ENCODE measurements at regions not wholly inside any gene's neighbourhood (a gene's known extent, or its start where the extent isn't known, plus 50 kb on each side); places are given as distances from the start of the nearest gene placed in this dataset.

DNA sequence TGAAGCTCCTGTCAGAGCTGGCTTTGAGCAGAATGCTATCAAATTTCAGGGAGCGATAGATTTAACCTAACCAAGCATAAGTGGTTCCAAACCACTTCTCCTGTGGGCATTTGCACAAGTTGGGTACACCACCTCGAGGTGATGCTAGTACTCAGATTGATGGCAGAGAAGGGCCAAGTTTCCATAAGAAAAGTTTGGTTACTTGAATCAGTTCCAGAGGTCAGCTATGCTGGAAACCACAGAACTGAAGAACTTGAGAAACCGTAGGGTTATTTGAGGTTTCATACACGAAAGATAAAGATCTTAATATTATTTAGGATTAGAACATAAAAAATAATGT is 238.2 kb upstream of the SOX11 start:
- no peak for DNase-seq

DNA sequence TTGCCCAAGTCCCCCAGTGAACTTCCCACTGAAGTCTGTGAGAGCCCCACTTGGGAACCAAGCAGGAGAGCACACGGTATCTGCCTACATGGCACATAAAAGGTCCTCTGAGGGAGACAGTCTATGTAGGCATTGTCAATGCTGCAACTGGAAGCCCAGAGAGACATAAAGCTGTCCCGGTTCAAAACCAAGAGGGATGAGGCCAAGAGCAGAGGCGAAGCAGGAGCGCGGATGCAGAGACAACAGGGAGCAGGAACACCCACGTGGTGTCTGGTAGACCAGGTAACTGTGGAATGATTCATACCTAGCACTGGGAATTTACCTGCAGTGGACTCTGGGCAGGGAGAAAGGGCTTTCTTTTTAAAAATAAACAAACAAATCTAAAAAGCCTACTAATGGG is 233.1 kb upstream of the SOX11 start:
- no peak for DNase-seq

DNA sequence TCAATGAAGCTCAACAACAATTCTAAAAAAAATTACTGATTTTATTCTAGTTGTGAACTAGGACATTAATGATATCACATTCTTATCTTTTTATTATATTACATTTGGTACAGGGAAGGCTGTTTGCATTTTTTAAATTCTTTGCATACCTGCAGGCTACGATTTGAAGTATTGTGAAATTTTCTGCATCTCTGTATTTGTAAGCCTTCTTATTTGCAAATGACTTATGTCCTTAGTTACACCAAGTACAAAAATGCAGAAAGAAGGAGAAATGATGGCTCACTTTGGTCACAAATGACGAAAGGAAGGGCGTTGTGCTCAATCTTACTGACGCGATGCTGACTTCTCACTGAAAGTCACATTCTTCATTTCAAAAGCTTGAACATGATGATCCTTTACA is 227.5 kb upstream of the SOX11 start:
- DNase-seq = no peak

DNA sequence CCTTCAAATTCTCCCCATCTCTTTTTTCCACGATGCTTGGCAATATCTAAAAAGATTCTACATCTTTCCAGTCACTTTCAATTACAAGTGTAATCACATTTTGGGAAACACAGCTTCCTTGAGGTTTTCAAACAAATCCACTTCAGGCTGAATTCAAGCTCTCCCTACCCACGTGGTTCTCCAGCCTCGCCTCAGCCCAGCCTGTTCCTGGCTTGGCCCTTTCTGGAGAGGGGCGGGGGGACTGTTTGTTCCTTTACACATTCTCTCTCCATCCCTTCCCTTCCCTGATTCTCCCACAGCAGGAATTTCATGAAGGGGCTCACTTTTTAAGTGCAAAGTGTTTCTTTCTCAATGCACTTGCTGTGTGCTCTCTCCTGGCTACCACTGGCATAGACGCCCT is 226.3 kb upstream of the SOX11 start:
- DNase-seq = no peak

DNA sequence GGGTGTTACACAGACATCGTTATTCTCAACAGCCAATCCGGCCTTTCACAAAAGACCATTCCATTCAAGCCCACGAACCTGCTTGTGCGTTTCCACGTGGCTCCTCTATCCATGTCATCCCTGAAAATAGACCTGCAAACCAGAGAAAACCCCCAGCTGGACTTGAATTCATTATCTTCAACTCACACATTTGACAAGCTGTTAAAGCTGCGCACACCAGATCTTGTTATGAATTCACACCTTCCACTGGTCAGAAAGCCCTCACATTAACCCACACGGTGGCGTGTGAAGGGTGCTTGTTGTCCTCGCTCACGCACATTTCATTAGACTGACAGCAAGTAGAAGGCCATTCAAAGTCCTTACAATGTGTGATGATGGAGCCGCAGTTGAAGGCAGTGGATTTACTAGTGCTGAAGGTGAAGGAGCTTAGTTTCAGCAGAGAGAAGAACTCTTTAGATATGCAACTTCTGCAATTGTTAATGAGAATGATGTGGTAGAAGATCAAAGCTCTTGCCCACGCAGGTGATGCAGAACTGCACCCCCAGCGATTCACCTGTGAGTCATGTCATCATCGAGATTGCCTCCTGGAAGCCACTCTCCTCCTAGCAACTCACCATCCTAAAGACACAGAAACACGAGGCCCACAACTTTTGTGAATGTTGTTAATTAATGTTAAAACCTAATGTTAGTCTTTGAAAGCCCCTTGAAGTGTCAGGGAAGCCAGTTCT is 224.8 kb upstream of the SOX11 start:
- DNase-seq = no peak

DNA sequence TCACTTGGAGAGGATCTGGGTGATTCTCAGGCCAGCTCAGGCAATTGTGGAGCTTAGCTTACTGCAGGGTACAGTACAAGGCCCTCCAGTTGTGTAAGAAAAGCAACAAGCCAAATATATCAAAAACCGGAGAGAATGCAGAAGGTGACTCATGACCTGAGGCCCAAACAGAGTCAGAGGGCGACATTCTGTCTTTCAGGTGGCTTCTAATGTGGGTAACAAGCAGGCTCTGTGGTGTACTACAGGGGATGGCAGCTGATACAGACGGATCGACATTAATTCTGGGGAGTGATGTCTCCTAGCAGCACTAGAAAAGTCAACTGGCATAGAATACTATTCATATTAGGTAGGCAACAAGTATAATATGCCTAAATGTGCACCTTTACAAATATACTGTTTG is 219.5 kb upstream of the SOX11 start:
- no peak for DNase-seq

DNA sequence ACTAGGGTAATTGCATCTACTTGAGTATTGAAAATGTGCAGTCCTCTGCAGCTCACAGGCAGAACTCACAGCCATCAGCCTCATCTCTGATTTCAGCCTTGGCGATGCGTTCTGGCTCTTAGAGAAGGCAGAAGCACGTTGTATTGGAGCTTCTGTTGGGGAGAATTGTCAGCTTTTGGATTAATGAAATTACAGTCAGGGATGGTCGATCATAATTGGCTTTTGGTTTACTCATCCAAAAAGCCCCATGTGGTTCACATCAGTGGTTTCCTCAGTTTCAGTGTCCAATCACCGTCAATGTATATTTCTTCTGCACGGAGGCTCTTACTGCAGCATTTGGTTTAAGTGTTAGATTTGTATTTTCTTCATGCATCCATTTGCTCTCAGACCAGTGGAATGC is 218.5 kb upstream of the SOX11 start:
- no peak for DNase-seq

DNA sequence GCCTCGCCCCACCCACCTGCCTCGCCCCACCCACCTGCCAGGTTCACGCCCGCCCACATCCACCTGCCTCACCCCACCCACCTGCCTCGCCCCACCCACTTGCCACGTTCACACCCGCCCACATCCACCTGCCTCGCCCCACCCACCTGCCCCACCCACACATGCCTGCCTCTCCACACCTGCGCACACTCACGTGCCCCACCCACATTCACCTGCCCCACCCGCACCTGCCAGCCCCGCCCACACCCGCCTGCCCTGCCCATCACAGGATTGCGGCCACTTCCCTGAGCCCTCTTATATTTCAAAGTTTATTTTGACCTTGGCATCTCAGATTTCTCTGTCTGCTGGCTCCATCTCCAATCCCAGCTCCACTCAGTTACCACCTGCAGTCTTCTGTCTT is 217.5 kb upstream of the SOX11 start:
- no peak for DNase-seq

DNA sequence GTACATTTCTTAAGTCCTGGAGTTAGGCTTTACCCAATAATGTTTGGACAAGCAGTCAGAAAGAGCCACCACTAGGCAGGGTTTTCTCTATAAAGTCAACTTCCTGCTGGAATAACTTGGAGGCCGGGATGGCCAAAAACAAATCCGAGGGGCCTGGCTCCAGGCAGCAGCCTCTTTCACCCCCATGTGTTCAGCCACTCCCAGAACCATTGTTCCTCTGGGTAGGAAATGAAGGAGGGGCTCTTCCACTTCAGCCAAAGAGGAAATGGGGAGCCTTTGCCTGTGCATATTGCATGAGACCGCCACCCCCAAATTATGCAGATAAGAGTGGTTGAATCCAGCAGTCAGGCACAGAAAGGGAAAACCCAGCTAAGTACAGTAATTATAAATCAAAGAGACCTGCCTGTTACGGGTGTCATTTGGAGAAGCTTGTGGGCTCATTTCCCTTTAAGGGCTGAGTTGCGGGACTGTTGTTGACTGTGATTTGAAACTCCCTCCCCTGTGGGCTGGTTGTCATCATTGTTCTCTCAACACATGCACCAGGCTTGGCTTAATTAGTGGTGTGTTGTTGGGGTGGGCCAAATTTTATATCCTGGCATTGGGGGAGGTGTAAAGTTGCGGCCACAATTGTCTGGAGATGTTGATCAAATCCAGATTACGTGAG is 212.8 kb upstream of the SOX11 start:
- DNase-seq = no peak

DNA sequence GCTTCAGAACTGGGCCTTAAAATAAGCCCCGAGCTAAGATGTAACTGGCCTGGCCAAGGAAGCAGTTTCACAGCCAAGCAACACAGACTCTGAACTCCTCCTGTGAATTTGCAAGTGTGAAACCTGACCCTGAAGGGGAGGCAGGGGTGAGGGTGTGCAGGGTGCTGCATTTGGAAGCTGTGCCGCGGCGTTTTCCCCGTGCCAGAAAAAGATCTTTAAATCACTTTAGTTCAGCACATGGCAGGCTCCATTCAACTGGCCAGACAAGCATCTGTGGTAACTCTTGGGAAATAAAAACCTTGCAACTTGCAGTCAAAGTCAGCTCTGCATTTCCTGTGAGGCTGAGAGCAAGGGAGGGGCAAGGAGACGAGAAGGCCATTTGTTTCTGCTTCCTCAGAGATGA is 209.3 kb upstream of the SOX11 start:
- no peak for DNase-seq

DNA sequence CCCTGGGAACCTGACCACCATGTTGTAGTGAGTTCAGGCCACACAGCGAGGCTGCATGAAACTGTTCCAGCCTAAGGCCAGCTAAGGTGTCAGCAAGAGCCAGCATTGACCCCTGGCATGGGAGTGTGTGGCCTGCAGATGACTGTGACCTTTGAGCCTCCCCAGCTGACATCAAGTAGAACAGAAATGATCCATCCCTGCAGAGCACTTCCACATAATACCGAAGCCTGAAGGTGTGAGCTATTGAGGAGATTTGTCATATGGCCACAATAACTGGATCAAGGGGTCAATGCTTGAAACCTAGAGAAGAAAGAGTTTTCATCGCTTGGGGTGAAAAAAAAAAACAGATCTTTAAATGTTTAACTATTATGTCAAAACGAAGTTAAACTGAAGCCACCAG is 207.3 kb upstream of the SOX11 start:
- DNase-seq = no peak

DNA sequence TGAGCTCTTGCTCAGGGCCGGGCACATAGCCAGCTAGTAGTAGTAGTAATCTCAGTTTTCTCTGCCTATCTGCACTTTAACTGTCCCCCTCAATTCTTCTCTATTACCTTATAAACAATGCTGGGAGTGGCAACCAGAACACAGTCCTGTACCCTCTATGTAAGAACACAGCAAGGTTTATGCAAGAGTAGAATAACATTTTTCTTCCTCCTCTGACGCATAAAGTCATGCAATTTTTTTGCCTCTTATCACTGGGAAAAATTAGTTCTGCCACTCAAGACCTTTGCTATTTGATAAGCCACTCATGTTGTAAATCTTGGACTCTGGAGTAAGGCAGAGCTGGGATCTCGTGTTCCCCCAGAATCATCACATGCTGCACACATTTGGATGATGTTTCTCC is 200.7 kb upstream of the SOX11 start:
- no peak for DNase-seq

DNA sequence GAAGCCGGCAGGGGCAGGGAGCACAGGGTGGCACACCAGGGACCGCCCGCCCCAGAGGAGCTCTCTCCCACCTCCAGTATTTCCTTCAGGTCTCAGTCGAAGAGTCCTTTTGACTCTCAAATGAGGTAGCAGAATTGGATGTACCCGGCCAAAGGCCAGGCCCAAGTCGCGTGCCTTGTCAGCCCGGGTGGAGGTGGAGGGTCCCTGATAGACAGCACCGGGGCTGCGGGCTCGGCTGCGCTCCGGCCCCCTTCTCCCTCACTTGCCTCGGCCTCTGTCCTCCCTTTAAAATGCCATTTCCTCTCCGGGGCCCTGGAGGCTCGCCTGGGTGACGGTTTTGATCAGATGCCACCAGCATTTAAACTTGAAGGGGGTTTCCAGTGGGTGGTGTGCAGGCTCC is 198.9 kb upstream of the SOX11 start:
- DNase-seq = no peak

DNA sequence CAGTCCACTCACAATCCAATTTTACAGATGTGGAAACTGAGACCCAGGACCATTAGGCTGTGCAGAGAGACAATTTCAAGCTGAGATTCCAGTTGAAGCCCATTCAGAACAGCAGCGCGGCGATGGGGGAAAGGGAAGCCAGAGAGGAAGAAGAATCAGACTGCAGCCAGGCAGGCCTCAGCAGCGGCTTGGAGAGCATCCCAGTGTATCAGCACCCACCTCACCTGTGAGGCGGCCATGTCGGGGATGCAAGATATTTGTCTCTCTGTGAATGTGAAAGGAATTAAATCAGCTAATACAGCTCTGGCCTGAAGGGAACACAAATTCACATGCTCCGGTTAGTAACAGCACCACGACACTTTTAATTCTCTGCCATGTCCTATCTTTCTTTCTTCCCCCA is 198.0 kb upstream of the SOX11 start:
- no peak for DNase-seq

DNA sequence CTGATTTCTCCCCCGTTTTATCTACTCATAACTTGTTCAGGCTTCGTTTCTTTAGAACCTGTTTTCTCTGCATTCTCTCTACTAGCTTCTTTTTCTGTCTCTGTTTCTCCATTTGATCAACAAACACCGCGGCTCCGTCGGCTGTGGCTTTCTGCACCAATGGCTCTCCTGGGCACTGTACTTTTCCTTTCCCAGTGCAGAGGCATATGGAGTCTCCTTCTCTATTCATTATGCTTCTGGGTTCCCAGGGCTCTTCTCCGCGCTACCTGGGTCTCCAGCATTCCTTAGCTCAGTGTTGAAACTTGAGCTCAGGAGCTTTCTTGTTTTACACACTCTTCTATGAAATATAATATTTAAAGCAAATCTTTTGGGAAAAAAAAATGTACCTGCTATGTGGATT is 196.6 kb upstream of the SOX11 start:
- no peak for DNase-seq

DNA sequence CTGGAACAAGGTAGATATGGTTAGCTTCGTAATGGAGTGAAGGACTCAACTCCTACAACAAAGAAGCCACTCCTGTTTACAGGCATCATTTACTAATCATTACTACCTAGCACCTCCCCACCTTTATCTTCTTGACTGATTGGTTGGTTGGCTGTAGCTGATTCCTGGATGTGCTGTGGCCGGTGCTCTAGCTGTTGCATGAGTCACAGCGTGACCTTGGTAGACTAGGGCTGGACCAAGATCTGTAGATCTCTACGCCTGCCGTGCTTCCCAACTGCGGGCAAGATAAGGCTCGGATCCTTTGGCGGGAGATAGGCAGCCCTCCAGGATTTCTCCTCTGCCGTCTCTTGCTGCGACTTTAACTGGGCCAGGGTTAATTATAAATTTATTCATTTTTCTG is 194.3 kb upstream of the SOX11 start:
- no peak for DNase-seq

DNA sequence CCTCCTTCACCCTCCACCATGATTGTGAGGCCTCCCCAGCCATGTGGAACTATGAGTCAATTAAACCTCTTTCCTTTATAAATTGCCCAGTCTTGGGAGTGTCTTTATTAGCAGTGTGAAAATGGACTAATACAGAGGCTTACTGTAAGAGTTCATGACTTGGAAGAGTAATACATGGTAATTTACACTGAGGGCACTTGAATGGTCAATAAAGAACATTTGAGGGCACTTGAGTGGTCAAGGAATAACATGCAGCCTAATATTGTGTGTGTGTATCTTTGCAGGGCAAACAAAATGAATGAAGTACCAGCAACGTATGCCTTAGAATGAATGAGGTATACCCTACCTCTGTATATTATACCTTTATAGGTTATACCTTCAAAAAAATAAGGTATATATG is 190.4 kb upstream of the SOX11 start:
- no peak for DNase-seq

DNA sequence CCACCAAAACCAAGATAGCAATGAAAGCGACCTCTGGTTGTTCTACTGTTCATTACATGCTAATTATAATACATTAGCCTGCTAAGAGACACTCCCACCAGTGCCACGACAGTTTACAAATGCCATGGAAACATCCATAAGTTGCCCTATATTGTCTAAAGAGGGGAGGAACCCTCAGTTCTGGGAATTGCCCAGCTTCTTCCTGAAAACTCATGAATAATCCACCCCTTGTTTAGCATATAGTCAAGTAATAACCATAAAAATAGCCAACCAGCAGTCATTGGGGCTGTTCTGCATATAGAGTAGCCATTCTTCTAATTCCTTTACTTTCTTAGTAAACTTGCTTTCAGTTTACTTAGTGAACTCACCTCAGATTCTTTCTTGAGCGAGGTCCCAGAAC is 189.8 kb upstream of the SOX11 start:
- DNase-seq = no peak

DNA sequence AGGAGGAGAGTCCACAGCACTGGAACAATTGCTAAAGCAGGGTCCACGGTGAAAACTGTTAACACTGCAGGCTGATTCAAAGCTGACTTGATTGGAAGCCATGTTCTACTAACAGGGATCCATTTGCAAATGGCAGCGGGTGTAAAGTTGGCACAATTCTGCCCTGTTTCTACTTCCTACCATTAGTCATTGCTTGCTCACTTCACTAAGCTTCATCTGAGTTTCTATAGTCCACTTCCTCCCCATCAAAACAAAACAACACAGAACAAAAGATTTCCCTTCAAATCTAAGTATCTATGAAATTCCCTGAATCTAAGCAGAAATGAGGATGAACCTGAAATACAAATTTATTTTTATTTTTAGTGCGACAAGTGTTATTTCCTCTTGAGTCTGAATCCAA is 187.4 kb upstream of the SOX11 start:
- no peak for DNase-seq

DNA sequence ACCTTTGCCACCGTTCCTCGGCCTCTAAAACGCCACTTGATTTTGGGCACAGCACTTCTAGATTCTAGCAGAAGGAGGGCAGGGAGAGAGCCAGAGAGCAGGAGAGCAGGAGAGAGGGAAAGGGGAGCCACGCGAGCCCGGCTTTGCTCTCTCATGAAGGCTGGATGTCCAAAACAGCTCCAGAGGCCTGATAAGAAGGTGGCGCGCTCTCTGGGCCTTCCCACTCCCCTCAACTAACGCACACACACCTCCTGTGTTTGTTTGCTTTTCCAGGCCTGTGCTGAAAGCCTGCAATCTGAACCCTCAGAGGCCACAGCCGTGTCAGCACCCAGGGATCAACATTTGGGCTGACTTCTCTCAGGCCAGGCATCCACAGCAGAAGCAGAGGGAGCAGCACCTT is 184.8 kb upstream of the SOX11 start:
- DNase-seq = peak in 1 of 2 experiments; percentile 18

DNA sequence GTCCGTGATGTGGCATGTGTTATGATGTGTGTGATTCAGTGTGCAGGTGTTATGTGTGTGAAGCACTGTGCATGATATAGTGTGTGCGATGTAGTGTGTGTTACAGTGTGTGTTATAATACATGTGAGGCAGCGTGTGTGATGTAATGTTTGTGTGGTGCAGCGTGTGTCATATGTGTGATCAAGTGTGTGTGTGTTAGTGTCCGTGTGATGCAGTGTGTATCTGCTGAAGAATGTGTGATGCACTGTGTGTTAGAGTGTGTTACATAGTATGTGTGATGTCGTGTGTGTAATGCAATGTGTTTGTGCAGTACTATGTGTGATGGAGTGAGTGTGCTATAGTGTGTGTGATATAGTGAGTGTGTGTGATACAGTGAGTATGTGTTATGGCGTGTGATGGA is 182.8 kb upstream of the SOX11 start:
- DNase-seq = no peak

DNA sequence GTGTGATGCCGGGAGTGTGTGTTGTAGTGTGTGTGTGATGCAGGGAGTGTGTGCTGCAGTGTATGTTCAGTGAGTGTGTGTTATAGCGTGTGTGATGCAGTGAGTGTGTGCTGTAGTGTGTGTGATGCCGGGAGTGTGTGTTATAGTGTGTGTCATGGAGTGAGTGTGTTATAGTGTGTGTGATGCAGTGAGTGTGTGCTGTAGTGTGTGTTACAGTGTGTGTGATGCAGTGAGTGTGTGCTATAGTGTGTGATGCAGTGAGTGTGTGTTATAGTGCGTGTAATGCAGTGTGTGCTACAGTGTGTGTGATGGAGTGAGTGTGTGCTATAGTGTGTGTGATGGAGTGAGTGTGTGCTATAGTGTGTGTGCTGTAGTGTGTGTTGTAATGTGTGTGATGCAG is 182.1 kb upstream of the SOX11 start:
- DNase-seq = no peak

DNA sequence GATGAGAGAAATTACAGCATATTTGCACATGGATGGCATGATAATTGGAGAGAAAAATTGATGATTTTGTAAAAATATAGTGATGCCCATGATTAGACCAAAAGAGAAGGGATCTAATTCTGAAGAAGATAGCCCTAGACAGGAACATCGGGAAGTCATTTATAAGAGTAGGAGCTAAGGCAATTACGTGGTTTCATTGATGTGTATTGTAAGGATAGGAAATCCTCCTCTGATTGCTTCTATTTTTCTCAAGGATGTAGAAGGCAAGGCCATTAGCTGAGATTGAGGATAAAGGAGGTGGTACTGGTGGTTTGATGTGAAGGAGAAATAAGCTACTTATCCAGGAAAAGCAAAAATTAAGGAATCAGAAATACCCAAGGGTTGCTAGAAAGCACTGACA is 176.5 kb upstream of the SOX11 start:
- DNase-seq = no peak

DNA sequence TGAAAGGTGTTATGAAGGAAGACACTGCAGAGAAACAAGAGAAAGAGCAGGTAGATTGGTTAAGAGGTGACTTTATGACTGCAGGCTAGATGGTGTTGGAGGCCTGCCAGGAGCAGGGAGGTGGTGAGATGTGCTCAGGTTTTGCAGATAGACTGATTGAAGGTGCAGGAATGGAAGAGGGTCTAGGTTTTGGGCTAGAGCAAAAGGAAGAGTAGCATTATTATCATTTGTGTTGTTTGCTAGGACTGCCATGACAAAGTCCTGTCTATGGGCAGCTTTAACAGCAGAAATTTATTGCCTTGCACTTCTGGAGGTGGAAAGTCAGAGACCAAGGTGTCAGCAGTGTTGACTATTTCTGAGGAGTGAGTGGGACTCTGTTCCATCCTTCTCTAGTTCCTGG is 172.9 kb upstream of the SOX11 start:
- DNase-seq = peak in 1 of 2 experiments; percentile 40

DNA sequence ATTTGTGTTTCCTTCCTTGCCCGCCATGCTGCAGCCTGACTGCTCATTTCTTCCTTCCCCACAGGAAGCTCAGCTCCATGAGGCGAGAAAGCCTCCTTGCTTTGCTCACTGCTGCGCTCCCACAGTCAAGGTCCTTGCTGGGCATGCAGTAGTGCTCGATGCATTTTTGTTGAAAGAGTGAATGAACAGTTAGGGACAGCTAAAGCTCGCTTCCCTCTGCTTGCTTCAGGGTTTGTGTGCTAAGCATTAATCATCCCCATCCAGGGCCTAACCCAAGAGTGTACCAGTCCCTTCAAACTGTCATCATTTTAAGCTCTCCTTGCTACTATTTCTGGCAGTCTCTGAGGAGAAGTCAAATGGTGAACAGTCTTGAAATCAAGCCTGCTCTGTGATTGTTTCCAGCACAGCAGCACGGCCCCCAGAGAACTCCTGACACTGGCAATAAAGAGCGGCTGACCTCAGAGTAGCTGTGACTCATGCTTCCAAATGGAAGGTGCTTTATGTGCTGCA is 171.7 kb upstream of the SOX11 start:
- peak; percentile 67 to 72 for DNase-seq

All from SHP77 (cell line).